Occipital lobe (tissue), 1 donor: ENCODE measurements at regions not wholly inside any gene's neighbourhood (a gene's known extent, or its start where the extent isn't known, plus 50 kb on each side); places are given as distances from the start of the nearest gene placed in this dataset.

ENCODE experiments used
- DNase-seq: peaks from one replicate; lab custom pipeline; 2025; lab: John Stamatoyannopoulos, UW

GRCh38 chr5:23001120-23001519 is 148.0 kb upstream of the CDH12 start:
- DNase-seq: no peak

- no peak for DNase-seq
These were observed 145.6 kb upstream of the CDH12 start for GRCh38 chr5:22998774-22999173.

- no peak for DNase-seq
These were observed 145.2 kb upstream of the CDH12 start for GRCh38 chr5:22998362-22998761.

GRCh38 chr5:22988937-22989336 is 135.8 kb upstream of the CDH12 start:
- no peak for DNase-seq

- no peak for DNase-seq
These were observed 133.1 kb upstream of the CDH12 start for GRCh38 chr5:22986281-22986680.

GRCh38 chr5:22985446-22985845 is 132.3 kb upstream of the CDH12 start:
- DNase-seq: no peak

- no peak for DNase-seq
These were observed 117.9 kb upstream of the CDH12 start for GRCh38 chr5:22970956-22971618.

- DNase-seq: no peak
These were observed 117.3 kb upstream of the CDH12 start for GRCh38 chr5:22970491-22970890.

- DNase-seq: no peak
These were observed 115.2 kb upstream of the CDH12 start for GRCh38 chr5:22968386-22968785.

- DNase-seq: no peak
These were observed 112.8 kb upstream of the CDH12 start for GRCh38 chr5:22965960-22966359.

- DNase-seq: no peak
These were observed 111.5 kb upstream of the CDH12 start for GRCh38 chr5:22964632-22965031.

GRCh38 chr5:22958462-22959262 is 105.5 kb upstream of the CDH12 start:
- DNase-seq: no peak

GRCh38 chr5:22947921-22948320 is 94.8 kb upstream of the CDH12 start:
- no peak for DNase-seq

DNA sequence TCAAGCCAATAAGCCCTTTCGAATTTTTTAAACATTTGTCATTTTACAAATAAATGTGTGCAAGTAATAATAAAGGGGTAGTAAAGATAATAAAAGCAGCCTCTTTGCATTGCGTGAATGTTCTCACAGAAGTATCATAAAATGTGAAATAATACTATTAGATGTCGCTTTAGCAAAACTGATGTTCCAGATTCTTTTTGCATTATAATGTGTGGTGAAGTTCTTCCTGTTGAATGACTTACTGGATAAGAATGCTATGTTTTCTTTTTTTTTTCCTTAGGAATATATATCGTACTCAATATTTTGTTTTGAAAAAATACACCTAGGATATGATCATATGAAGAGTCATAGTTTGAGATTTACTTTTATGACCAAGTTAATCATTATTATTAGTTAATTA is 85.2 kb upstream of the CDH12 start:
- no peak for DNase-seq

DNA sequence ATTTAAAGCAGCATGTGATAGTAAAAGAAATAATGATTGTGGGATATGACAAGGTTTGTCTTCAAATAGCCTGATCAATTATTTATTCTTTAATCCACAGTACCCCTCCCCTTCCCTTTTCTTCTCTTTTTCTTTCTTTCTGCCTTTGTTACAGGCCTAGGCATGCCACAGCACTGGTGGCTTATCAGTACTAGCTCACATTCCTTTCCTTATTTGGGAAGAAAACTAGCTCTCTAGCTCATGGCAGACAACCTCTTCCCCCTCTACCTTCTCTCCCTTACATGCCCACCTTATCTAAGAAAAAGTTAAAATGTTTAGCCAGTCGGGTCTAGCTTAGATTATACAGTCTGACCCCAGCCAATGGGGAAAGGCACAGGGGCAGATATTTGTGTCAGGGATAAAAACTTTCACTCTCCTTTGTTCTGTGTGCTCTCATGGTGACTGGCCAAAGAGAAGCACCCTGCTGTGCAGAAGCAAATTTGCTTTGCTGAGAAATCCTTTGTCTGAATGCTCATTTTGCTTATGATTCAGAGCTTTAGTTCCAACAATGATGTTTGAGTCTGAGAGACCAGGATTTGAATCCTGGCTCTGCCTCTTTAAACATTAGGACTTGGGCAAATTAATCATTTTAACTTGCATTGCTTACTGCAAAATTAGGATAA is 75.8 kb upstream of the CDH12 start:
- DNase-seq: no peak

DNA sequence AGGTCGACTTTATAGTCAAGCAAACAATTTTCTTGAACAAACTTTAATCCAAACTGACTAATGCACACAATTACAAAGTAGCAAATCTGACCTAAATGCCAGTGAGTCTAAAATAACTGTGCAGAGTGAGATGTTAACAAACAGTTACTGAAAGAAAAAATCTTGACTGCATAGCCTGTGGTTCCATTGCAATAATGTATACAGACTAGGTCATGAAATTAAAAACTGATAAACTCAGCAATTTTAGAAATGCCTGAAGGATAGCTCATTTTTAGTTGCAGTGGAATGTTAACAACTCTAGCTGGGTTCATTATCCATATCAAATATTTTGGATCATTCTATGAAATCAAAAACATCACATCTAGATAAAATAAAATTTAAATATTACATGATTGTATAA is 73.4 kb upstream of the CDH12 start:
- no peak for DNase-seq

DNA sequence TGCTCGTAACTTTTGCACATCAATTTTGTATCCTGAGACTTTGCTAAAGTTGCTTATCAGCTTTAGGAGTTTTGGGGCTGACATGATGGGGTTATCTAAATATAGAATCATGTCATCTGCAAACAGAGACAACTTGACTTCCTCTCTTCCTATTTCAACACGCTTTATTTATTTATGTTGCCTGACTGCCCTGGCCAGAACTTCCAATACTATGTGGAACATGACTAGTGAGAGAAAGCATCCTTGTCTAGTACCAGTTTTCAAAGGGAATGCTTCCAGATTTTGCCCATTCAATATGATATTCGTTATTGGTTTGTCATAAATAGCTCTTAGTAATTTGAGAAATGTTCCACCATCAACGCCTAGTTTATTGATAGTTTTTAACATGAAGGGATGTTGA is 65.4 kb upstream of the CDH12 start:
- DNase-seq: no peak

GRCh38 chr5:22916393-22916792 is 63.2 kb upstream of the CDH12 start:
- DNase-seq: no peak

GRCh38 chr5:22911019-22911418 is 57.9 kb upstream of the CDH12 start:
- no peak for DNase-seq

DNA sequence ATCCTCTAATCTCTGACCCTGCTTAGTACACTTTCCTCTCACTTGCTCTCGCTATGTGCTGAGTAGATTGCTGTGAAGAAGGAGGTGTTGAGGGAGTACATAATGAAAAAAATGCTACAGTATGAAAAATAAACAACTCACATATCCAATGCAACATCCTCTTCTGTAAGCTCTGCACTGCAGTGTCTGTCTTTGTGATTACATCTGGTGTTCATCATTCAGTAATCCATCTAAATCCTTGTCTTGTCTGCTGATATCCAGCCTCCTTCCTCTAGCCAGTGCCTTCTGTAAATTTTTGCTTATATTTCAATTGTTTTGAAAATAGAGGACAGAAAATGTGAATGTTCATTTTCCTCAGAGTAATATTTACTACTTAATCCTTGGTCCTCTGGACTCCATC is 57.4 kb upstream of the CDH12 start:
- DNase-seq: no peak

GRCh38 chr5:22908586-22908985 is 55.4 kb upstream of the CDH12 start:
- DNase-seq: no peak

DNA sequence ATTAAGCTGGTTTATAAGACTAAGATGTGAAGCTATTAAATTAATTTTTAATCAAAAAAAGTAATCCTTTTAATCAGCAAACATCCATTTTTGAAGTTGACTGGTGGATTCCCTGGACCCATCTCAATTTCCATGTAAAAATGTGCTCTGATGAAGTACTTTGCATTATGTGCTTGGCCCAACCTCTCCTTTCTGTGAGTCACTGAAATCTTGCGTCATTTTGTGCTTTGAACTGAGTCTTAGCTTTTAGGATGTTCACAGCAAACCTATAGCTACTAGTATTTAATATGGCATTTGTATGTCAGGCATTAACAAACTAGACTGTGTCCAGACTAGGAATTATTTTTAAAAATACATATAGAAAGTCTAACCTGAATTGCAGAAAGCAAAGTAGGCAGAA is 55.0 kb upstream of the CDH12 start:
- DNase-seq: no peak
